Ovary (tissue), 7 donors: ENCODE measurements at regions not wholly inside any gene's neighbourhood (a gene's known extent, or its start where the extent isn't known, plus 50 kb on each side); places are given as distances from the start of the nearest gene placed in this dataset.
A peak's percentile ranks its signal among the peaks of the same experiment; 100 is the strongest.

Experiments
- DNase-seq, 5 donors: peaks; one replicate each; pipeline ENCODE4 v3.0.0-alpha.2; 2019 to 2020
- H3K27ac ChIP-seq, 2 donors: fragments of 200-600 bp; one replicate each; pipeline versions ENCODE4 v1.5.1 to v1.8.0; 2019 to 2022
- H3K27me3 ChIP-seq: fragments of 200-600 bp; one replicate; pipeline ENCODE4 v1.8.0; 2022
- H3K36me3 ChIP-seq: fragments of 200-600 bp; sonication (generic); one replicate; pipeline ENCODE4 v1.5.1; 2019
- H3K4me1 ChIP-seq: one replicate; pipeline ENCODE4 v1.8.1; 2013; ENCODE audit warnings: mild to moderate bottlenecking, moderate library complexity; ENCODE audit not compliant: insufficient read depth
- H3K4me3 ChIP-seq: fragments of 200-600 bp; sonication (generic); one replicate; pipeline ENCODE4 v1.5.1; 2017
- H3K9me3 ChIP-seq, 2 donors: fragments of 200-600 bp in 1 of 2; sonication (generic) in 1 of 2; one replicate each; pipeline versions ENCODE4 v1.5.1 to v1.8.1; 2013 to 2019; ENCODE audit warnings: mild to moderate bottlenecking in 1 of 2, moderate library complexity in 1 of 2
- EP300 ChIP-seq: sonication (generic); formaldehyde crosslinking; IDR thresholded peaks from one replicate; pipeline ENCODE4 v1.6.1; 2017; ENCODE audit warnings: antibody characterized with exemption
- POLR2A ChIP-seq: fragments of 450-650 bp; IDR thresholded peaks from one replicate; pipeline ENCODE4 v1.6.1; 2017; ENCODE audit warnings: antibody characterized with exemption, mild to moderate bottlenecking, moderate library complexity
- WGBS, 3 donors: extraction: QIAGEN DNeasy Blood & Tissue Kit in 1 of 3; methylation state at CpG; one replicate each; pipeline versions ENCODE4 v1.1.5 to v1.1.7; 2013 to 2017; 5-methylcytosine and 5-hydroxymethylcytosine counted together
- intact Hi-C, 4 donors: fragments of 100-400 bp; cut with DNase I; formaldehyde crosslinking; loops; one replicate each; pipeline versions ENCODE4 v1.11.0 to v1.15.1; 2022 to 2023
- TF ChIP-seq, protein P1 (sequence below), 3 donors: fragments of 450-650 bp in 2 of 3; fragments of 200-600 bp in 1 of 3; IDR thresholded peaks; one replicate each; pipeline versions ENCODE4 v1.5.1 to v1.8.0; 2016 to 2022; ENCODE audit warnings: antibody characterized with exemption in 3 of 3, mild to moderate bottlenecking in 1 of 3
- donor health status: DM: no; HTN: no; CAD: no; lungs with moderate emphysema.
- donor health status: DM: no; HTN: no; CAD: no.
- donor health status: Bipolar disorder and iron deficiency.
- donor health status: DM: no; HTN: no; CAD: no.
- donor health status: DM: yes; HTN: yes; CAD: no.

DNA sequence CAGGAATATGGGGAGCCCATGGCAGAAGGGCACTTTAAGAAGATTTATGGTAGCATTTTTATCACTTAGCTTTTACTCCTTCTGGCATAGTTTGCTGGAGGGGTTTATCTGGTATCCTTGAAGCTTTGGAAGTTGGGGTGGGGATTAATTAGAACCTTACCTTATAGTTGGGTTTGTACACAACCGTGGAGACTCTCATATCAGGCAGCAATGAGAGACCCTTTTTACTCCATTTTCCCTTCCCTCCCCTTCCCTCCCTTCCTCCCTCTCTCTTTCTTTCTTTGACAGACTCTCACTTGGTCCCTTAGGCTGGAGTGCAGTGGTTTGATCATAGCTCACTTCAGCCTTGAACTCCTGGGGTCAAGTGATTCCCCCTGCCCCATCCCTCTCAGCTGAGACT is 465.8 kb upstream of the PODXL start:
- TF ChIP-seq, protein P1, sequence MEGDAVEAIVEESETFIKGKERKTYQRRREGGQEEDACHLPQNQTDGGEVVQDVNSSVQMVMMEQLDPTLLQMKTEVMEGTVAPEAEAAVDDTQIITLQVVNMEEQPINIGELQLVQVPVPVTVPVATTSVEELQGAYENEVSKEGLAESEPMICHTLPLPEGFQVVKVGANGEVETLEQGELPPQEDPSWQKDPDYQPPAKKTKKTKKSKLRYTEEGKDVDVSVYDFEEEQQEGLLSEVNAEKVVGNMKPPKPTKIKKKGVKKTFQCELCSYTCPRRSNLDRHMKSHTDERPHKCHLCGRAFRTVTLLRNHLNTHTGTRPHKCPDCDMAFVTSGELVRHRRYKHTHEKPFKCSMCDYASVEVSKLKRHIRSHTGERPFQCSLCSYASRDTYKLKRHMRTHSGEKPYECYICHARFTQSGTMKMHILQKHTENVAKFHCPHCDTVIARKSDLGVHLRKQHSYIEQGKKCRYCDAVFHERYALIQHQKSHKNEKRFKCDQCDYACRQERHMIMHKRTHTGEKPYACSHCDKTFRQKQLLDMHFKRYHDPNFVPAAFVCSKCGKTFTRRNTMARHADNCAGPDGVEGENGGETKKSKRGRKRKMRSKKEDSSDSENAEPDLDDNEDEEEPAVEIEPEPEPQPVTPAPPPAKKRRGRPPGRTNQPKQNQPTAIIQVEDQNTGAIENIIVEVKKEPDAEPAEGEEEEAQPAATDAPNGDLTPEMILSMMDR (IDR thresholded peaks at IDR 0.05), result no peak
- no peak for TF ChIP-seq EP300
- no peak for TF ChIP-seq POLR2A

DNA sequence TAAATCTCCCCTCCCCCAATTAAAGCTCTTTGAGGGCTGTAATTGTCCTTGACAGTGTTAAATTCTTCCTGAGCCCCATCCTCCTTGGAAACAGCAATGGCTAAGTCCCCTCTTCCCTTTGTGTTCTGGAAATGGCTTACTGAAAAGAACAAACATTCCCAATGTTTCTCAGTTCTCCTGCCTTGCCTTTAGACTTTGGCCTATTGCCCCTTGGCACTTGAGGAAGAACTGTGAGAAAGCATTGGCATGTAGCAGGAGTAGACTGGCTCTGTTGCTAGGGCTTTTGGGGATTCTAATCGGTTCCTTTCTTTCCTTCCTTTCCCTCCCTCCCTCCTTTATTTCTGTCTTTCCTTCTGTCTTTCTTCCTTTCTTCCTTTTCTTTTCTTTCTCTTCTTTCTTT is 463.3 kb upstream of the PODXL start:
- Histone ChIP-seq H3K4me1 (no peaks in the 10 kb centered on the region), H3K27ac (no peak overlapping the region), H3K9me3 (no peaks in the 10 kb centered on the region), H3K4me3 (no peak overlapping the region), H3K27me3 (no peaks in the 10 kb centered on the region), H3K36me3 (no peaks in the 10 kb centered on the region)
- no peak for TF ChIP-seq POLR2A
- TF ChIP-seq, protein P1 (IDR thresholded peaks at IDR 0.05), result no peak
- no peak for TF ChIP-seq EP300
- intact Hi-C loops, result no loop called here
- DNase-seq, result no peak
- 73 to 84% (median 73%) methylated on average over 1 of the region's 1 CpG for WGBS, 3 donors

More for the DNA sequence above, 465.8 kb upstream of the PODXL start:
- intact Hi-C loops, result no loop called here
- Histone ChIP-seq H3K27ac (no peak overlapping the region), H3K27me3 (no peaks in the 10 kb centered on the region), H3K4me3 (no peak overlapping the region), H3K36me3 (no peaks in the 10 kb centered on the region), H3K4me1 (no peaks in the 10 kb centered on the region), H3K9me3 (no peaks in the 10 kb centered on the region)
- 6 to 53% (median 10%) methylated on average over 1 of the region's 1 CpG for WGBS, 3 donors
- no peak for DNase-seq

DNA sequence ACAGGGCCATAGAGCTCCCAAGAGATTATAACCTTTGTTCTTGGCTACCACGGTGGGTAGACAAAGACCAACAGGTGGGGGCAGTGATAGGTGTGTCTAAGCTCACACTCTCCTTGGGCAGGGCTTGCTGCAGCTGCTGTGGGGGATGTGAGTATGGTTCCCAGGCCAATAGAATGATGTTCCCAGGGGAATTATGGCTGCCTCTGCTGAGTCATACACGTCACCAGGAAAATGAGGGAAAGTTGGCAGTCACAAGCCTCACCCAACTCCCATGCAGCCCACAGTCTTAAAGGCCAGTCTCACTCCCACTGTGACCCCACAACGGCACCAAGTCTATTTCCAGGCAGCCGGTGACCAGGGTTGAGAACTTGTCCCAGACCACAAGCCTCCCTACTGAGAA is 453.4 kb upstream of the PODXL start:
- TF ChIP-seq POLR2A (no peak), EP300 (no peak)
- TF ChIP-seq, protein P1 (IDR thresholded peaks at IDR 0.05), result no peak
- H3K36me3 ChIP-seq, result no peaks in the 10 kb centered on the region
- intact Hi-C loops, result no loop called here
- H3K27ac ChIP-seq, result no peak overlapping the region
- H3K27me3 ChIP-seq, result no peaks in the 10 kb centered on the region
- no peaks in the 10 kb centered on the region for H3K4me1 ChIP-seq
- no peak for DNase-seq
- no peak overlapping the region for H3K4me3 ChIP-seq
- WGBS, 3 donors, result 78 to 86% (median 85%) methylated on average over 4 of the region's 4 CpGs
- H3K9me3 ChIP-seq, result no peaks in the 10 kb centered on the region

DNA sequence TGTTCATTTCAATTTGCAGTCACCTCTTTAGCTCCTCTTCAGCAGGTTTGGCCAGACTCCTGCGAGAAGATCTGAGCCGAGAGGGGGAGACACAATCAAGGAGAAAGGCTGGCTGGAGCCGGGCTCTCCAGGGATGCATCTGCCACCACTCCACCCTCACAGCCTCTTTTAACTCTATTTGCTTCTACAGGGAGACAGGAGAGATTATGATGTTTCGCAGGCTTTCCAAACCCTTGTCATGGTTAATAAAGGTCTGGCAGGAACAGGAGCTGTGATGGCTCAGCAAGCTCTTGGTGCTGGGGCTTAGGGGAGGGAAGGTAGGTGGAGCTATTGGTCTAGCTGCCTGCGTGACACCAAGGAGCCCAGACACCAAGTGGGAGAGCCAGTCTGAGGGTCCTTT is 448.1 kb upstream of the PODXL start:
- Histone ChIP-seq H3K9me3 (no peaks in the 10 kb centered on the region), H3K27me3 (no peaks in the 10 kb centered on the region), H3K4me3 (no peak overlapping the region), H3K4me1 (no peaks in the 10 kb centered on the region), H3K36me3 (no peaks in the 10 kb centered on the region), H3K27ac (no peak overlapping the region)
- no peak for TF ChIP-seq POLR2A
- TF ChIP-seq EP300, result no peak
- TF ChIP-seq, protein P1 (IDR thresholded peaks at IDR 0.05), result no peak
- intact Hi-C loops, result no loop called here
- DNase-seq, result peak in 1 of 5 donors; percentile 34
- 26 to 32% (median 27%) methylated on average over 5 of the region's 5 CpGs for WGBS, 3 donors
